Testis (tissue), 2 donors: ENCODE measurements at regions not wholly inside any gene's neighbourhood (a gene's known extent, or its start where the extent isn't known, plus 50 kb on each side); places are given as distances from the start of the nearest gene placed in this dataset.
"Not testable (repeated sequence)": the region's sequence is repeated elsewhere in the genome, so short reads cannot be mapped to it uniquely, and the experiment has no call there.

Source experiments
- DNase-seq: peaks from one replicate; pipeline ENCODE4 v3.0.0-alpha.2; 2019
- H3K27ac ChIP-seq, 2 donors: fragments of 200-600 bp; sonication (generic); one replicate each; pipeline ENCODE4 v1.5.1; 2019
- H3K27me3 ChIP-seq: fragments of 200-600 bp; sonication (generic); one replicate; pipeline ENCODE4 v1.5.1; 2019
- H3K36me3 ChIP-seq: fragments of 200-600 bp; sonication (generic); one replicate; pipeline ENCODE4 v1.5.1; 2017; ENCODE audit warnings: low read depth; ENCODE audit errors: missing control alignments
- H3K4me1 ChIP-seq: fragments of 200-600 bp; sonication (generic); one replicate; pipeline ENCODE4 v1.5.1; 2019
- H3K4me3 ChIP-seq, 2 donors: fragments of 200-600 bp; sonication (generic); one replicate each; pipeline ENCODE4 v1.5.1; 2017 to 2019
- H3K9me3 ChIP-seq: fragments of 200-600 bp; sonication (generic); one replicate; pipeline ENCODE4 v1.5.1; 2017
- POLR2A ChIP-seq: fragments of 450-650 bp; IDR thresholded peaks from one replicate; pipeline ENCODE4 v1.6.1; 2017; ENCODE audit warnings: antibody characterized with exemption, mild to moderate bottlenecking, moderate library complexity
- WGBS, 2 donors: methylation state at CpG; one replicate each; pipeline ENCODE4 v1.1.5; 2018; 5-methylcytosine and 5-hydroxymethylcytosine counted together
- intact Hi-C: fragments of 100-400 bp; cut with DNase I; formaldehyde crosslinking; loops from one replicate; pipeline ENCODE4 v1.15.1; 2023; ENCODE audit warnings: low total_unique reads
- TF ChIP-seq, protein P1 (sequence below), 3 experiments: fragments of 450-650 bp in 2 of 3; fragments of 200-600 bp in 1 of 3; sonication (generic) in 1 of 3; IDR thresholded peaks; one replicate each; pipeline ENCODE4 v1.5.1; 2016 to 2019; ENCODE audit warnings: antibody characterized with exemption in 3 of 3, mild to moderate bottlenecking in 2 of 3, moderate library complexity in 1 of 3

DNA sequence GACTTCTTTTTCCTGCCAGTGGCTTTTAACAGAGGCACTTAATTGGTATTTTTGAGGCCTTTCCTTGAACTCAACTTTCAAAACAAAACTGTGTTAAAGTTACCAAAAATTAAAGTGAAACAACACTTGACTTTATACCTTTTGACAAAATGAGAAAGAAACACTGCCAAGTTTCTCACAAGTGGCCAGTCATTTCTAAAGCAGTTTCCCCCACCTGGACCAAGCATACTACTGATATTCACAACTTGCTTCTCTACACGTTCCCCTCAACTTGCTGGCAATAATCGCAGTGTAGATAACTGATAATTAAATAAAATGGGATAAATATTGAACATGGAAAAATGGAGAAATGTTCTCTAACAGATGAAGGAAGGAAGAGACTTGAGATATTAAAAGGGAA lies 135.7 kb downstream of the TLR4 start:
- H3K27me3 ChIP-seq = no peaks in the 10 kb centered on the region
- H3K36me3 ChIP-seq = no peaks in the 10 kb centered on the region
- H3K4me1 ChIP-seq = no peaks in the 10 kb centered on the region
- TF ChIP-seq, protein P1, sequence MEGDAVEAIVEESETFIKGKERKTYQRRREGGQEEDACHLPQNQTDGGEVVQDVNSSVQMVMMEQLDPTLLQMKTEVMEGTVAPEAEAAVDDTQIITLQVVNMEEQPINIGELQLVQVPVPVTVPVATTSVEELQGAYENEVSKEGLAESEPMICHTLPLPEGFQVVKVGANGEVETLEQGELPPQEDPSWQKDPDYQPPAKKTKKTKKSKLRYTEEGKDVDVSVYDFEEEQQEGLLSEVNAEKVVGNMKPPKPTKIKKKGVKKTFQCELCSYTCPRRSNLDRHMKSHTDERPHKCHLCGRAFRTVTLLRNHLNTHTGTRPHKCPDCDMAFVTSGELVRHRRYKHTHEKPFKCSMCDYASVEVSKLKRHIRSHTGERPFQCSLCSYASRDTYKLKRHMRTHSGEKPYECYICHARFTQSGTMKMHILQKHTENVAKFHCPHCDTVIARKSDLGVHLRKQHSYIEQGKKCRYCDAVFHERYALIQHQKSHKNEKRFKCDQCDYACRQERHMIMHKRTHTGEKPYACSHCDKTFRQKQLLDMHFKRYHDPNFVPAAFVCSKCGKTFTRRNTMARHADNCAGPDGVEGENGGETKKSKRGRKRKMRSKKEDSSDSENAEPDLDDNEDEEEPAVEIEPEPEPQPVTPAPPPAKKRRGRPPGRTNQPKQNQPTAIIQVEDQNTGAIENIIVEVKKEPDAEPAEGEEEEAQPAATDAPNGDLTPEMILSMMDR (IDR thresholded peaks at IDR 0.05) = no peak
- TF ChIP-seq POLR2A = no peak
- H3K9me3 ChIP-seq = no peaks in the 10 kb centered on the region
- 82 to 86% methylated on average over 2 of the region's 2 CpGs for WGBS, 2 donors
- DNase-seq = no peak
- H3K27ac ChIP-seq = no peak overlapping the region
- intact Hi-C loops = no loop called here
- H3K4me3 ChIP-seq = no peak overlapping the region

DNA sequence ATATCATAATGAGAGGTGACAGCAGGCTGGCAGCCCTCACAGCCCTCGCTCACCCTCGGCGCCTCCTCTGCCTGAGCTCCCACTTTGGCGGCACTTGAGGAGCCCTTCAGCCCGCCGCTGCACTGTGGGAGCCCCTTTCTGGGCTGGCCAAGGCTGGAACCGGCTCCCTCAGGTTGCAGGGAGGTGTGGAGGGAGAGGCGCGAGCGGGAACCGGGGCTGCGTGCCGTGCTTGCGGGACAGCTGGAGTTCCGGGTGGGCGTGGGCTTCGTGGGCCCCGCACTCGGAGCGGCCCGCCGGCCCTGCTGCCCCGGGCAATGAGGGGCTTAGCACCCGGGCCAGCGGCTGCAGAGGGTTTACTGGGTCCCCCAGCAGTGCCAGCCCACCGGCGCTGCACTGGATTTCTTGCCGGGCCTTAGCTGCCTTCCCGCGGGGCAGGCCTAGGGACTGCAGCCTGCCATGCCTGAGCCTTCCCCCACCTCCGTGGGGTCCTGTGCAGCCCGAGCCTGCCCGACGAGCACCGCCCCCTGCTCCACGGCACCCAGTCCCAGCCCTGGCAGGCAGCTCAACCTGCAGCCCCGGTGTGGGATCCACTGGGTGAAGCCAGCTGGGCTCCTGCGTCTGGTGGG lies 147.7 kb downstream of the TLR4 start:
- DNase-seq, H3K27me3 ChIP-seq, H3K27ac ChIP-seq, H3K9me3 ChIP-seq, intact Hi-C loops, H3K4me1 ChIP-seq, H3K36me3 ChIP-seq: not testable (repeated sequence)
- H3K4me3 ChIP-seq = peak overlapping the region in 1 of 2 donors; percentile 23
- WGBS, 2 donors = 72 to 74% methylated on average over 7 to 36 of the region's 38 CpGs

DNA sequence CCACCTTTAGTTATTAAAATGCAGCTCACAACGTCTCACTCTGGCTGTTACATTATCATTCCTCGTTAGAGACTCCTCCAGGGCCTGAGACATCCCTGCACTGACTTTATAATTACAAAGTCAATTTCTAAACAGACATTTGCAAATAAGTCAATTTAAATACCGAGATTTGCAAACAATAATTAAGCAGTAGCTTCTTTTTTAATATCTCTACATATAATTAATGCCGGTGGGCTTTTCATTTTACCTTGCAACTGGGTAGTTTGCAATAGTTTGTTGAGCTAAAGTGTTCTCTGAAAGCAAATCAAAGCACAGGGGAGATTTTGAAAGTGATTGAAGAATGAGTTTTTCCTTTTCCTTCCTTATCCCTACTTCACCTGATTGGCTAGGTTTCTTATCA lies 154.4 kb downstream of the TLR4 start:
- no peaks in the 10 kb centered on the region for H3K27me3 ChIP-seq
- TF ChIP-seq, protein P1 (IDR thresholded peaks at IDR 0.05) = no peak
- no peak for TF ChIP-seq POLR2A
- WGBS, 2 donors = 57 to 59% methylated on average over 4 of the region's 4 CpGs
- H3K4me1 ChIP-seq = no peaks in the 10 kb centered on the region
- no peaks in the 10 kb centered on the region for H3K9me3 ChIP-seq
- H3K4me3 ChIP-seq = no peak overlapping the region
- H3K27ac ChIP-seq = no peak overlapping the region
- intact Hi-C loops = no loop called here
- no peak for DNase-seq
- H3K36me3 ChIP-seq = no peaks in the 10 kb centered on the region

DNA sequence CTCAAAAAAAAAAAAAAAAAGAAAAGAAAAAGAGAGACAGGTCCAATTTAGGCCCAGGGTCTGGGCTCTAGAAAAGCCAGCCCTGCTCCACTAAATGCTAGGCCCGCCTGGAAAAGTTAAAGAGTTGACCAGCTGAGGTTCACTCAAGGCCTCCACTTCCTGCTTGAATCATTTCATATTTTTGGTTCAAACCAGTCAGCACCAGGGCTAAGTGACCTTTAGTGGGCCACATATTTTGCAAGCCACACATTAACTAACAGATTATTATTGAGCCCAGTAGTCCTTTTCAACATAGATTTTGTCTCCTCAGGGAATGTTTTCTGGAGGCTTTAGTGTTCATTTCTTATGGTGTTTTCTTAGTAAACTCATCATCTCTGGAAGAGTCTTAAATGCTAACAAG lies 156.6 kb downstream of the TLR4 start:
- Histone ChIP-seq H3K36me3 (no peaks in the 10 kb centered on the region), H3K27ac (no peak overlapping the region), H3K27me3 (no peaks in the 10 kb centered on the region), H3K4me3 (no peak overlapping the region), H3K4me1 (no peaks in the 10 kb centered on the region), H3K9me3 (no peaks in the 10 kb centered on the region)
- TF ChIP-seq, protein P1 (IDR thresholded peaks at IDR 0.05) = no peak
- TF ChIP-seq POLR2A = no peak
- no peak for DNase-seq
- 70 to 80% methylated on average over 1 of the region's 1 CpG for WGBS, 2 donors
- intact Hi-C loops = no loop called here

DNA sequence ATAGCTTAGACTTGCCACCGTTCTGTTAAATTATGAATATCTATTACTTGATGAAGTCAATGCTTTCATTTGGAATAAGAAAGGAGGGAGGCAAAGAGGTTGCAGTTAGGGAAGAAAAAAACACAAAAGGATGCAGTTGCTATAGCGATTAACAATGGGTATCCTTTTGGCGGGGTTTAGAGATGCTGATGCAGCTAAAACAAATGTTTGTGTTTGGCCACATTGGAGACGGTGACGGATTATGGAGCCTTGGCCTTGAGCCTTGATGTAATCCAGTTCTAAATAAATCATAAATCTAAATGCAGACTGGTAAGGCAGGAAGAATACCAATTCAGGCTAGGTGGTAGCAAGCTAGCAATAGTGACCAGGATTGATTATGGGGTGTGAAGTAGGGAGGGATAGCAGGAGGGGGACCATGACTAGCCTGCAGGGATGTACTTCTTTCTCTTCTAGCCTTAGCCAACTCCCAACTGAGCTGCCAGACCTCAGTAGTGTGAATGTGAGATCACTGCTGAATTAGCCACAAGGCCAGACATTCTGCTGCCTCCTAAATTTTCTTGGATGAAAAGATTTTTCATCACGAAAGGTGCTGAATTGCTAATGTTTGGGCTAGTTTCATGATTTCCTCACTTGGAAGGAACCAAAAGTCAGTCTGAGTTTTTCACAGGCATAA lies 160.3 kb downstream of the TLR4 start:
- no peaks in the 10 kb centered on the region for H3K4me1 ChIP-seq
- H3K27ac ChIP-seq = no peak overlapping the region
- H3K4me3 ChIP-seq = no peak overlapping the region
- TF ChIP-seq, protein P1 (IDR thresholded peaks at IDR 0.05) = no peak
- TF ChIP-seq POLR2A = no peak
- intact Hi-C loops = no loop called here
- no peaks in the 10 kb centered on the region for H3K9me3 ChIP-seq
- H3K36me3 ChIP-seq = no peaks in the 10 kb centered on the region
- DNase-seq = no peak
- H3K27me3 ChIP-seq = no peaks in the 10 kb centered on the region
- 73 to 77% methylated on average over 6 of the region's 6 CpGs for WGBS, 2 donors
